NT2/D1 (cell line): ENCODE measurements at regions not wholly inside any gene's neighbourhood (a gene's known extent, or its start where the extent isn't known, plus 50 kb on each side); places are given as distances from the start of the nearest gene placed in this dataset.

Experiments
- SUZ12 ChIP-seq: IDR thresholded peaks from 2 replicates; pipeline ENCODE4 v1.6.1; 2011; ENCODE audit not compliant: insufficient read length, insufficient read depth; ENCODE audit errors: extremely low read depth
- YY1 ChIP-seq: IDR thresholded peaks from 2 replicates; pipeline ENCODE4 v1.6.1; 2011; ENCODE audit not compliant: insufficient read length, insufficient read depth
- ZNF274 ChIP-seq: IDR thresholded peaks from 2 replicates; pipeline ENCODE4 v1.6.1; 2011; ENCODE audit warnings: mild to moderate bottlenecking, low read depth, low read length

- TF ChIP-seq YY1 (no peak), ZNF274 (no peak), SUZ12 (no peak)
These were observed 700.1 kb downstream of the HDGFL1 start for GRCh38 chr6:23269436-23269835.
